ENCODE measurements at regions not wholly inside any gene's neighbourhood (a gene's known extent, or its start where the extent isn't known, plus 50 kb on each side); places are given as distances from the start of the nearest gene placed in this dataset.

DNA sequence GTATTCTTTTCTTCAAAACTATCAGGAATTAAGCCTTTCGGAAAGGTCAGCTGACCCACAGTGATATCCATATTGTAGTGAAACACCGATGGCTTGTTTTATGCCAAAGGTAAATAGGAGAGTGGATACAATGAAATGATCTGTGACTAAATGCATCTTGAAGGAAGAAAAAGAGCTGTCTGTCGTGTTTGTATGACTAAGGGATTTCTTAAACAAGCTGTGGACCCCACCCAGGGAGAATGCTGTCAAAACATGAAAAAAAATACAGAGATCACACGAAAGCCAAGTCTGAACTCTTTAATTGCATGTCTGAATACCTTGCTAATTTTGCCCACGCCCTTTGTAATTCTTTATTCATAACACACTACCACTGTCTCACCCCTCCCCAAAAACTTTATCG lies 286.4 kb upstream of the WWC1 start:
- intact Hi-C loops (cut with micrococcal nuclease) = no loop called here
- Histone ChIP-seq H3K4me2 (ENCODE audit: insufficient read depth, low read length) (no peak overlapping the region), H3K4me3 (replicated peaks in 1 of 3; ENCODE audit: insufficient read depth in 1 of 3, low read depth in 1 of 3, low read length in 3 of 3) (no peak overlapping the region), H3K36me3 (ENCODE audit: control insufficient read depth in 2 of 2, extremely low read depth in 1 of 2, insufficient read depth in 2 of 2, low read length in 2 of 2) (no peaks in the 10 kb centered on the region), H3K79me2 (ENCODE audit: control insufficient read depth, insufficient read depth, low read length) (no peaks in the 10 kb centered on the region), H3K27ac (ENCODE audit: insufficient read depth, low read depth, low read length) (no peak overlapping the region), H4K20me1 (replicated peaks; ENCODE audit: control insufficient read depth, extremely low read depth, insufficient read depth, low read length) (no peaks in the 10 kb centered on the region), H2AFZ (ENCODE audit: low read depth, low read length) (no peak overlapping the region), H3K4me1 (ENCODE audit: control insufficient read depth, extremely low read depth, insufficient read depth, low read length) (no peaks in the 10 kb centered on the region), H3K9me1 (replicated peaks; ENCODE audit: control insufficient read depth, extremely low read depth, insufficient read depth, low read length) (no peaks in the 10 kb centered on the region), H3K27me3 (ENCODE audit: control insufficient read depth in 2 of 2, insufficient read depth in 2 of 2, low read length in 2 of 2) (no peaks in the 10 kb centered on the region), H3K9ac (replicated peaks; ENCODE audit: extremely low read depth, insufficient read depth, low read length) (no peak overlapping the region), H3K9me3 (replicated peaks; ENCODE audit: control insufficient read depth, insufficient read depth, low read length) (peaks cover 3% of the 10 kb centered on the region)
- no TSS peak for BruUV-seq (replicated peaks)
- ChIA-PET CTCF (no interaction called here), POLR2A (no interaction called here)
- dilution Hi-C loops (cut with MboI; ENCODE audit: extremely low pct_ligation_motif_present, low sequenced_read_pairs) = no loop called here
- TF ChIP-seq POLR2AphosphoS5 (IDR thresholded peaks at IDR 0.05; ENCODE audit: insufficient read depth, low read depth, low read length) (no peak), GATA2 (IDR thresholded peaks at IDR 0.05; ENCODE audit: insufficient read depth, insufficient read length, low read depth, low read length) (no peak), MYC (IDR thresholded peaks at IDR 0.05; ENCODE audit: low read depth, low read length) (no peak), JUN (IDR thresholded peaks at IDR 0.05; ENCODE audit: borderline replicate concordance, insufficient read depth, insufficient read length, low read depth) (no peak), EZH2 (IDR thresholded peaks at IDR 0.05; ENCODE audit: borderline replicate concordance, low read depth, low read length, severe bottlenecking) (no peak), FOS (IDR thresholded peaks at IDR 0.05; ENCODE audit: borderline replicate concordance, insufficient read depth, low read length) (no peak), POLR2A (IDR thresholded peaks at IDR 0.05; ENCODE audit: low read depth, low read length) (no peak)
- TF ChIP-seq, protein P1, sequence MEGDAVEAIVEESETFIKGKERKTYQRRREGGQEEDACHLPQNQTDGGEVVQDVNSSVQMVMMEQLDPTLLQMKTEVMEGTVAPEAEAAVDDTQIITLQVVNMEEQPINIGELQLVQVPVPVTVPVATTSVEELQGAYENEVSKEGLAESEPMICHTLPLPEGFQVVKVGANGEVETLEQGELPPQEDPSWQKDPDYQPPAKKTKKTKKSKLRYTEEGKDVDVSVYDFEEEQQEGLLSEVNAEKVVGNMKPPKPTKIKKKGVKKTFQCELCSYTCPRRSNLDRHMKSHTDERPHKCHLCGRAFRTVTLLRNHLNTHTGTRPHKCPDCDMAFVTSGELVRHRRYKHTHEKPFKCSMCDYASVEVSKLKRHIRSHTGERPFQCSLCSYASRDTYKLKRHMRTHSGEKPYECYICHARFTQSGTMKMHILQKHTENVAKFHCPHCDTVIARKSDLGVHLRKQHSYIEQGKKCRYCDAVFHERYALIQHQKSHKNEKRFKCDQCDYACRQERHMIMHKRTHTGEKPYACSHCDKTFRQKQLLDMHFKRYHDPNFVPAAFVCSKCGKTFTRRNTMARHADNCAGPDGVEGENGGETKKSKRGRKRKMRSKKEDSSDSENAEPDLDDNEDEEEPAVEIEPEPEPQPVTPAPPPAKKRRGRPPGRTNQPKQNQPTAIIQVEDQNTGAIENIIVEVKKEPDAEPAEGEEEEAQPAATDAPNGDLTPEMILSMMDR (IDR thresholded peaks at IDR 0.05; ENCODE audit: extremely low read depth in 1 of 2, insufficient read depth in 1 of 2, low read depth in 1 of 2, low read length in 2 of 2) = no peak
- TF ChIP-seq, protein P2, sequence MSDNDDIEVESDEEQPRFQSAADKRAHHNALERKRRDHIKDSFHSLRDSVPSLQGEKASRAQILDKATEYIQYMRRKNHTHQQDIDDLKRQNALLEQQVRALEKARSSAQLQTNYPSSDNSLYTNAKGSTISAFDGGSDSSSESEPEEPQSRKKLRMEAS (IDR thresholded peaks at IDR 0.05; ENCODE audit: insufficient read depth, insufficient read length) = no peak
- DNase-seq (ENCODE audit: low read depth, low spot score) (no peak), FAIRE-seq (no peak)

Data from endothelial cell of umbilical vein (primary cell).